ENCODE measurements at regions not wholly inside any gene's neighbourhood (a gene's known extent, or its start where the extent isn't known, plus 50 kb on each side); places are given as distances from the start of the nearest gene placed in this dataset.

GRCh38 chr7:138186951-138187351, 110.7 kb downstream of the AKR1D1 start:
- TF ChIP-seq CTCF (IDR thresholded peaks at IDR 0.05 in 4 of 5, conservative IDR thresholded peaks at IDR 0.05 in 1 of 5), result no peak
- TF ChIP-seq POLR2A (IDR thresholded peaks at IDR 0.05), result no peak
